ENCODE measurements at regions not wholly inside any gene's neighbourhood (a gene's known extent, or its start where the extent isn't known, plus 50 kb on each side); places are given as distances from the start of the nearest gene placed in this dataset.

- TF ChIP-seq ZNF280D (CRISPR knock-in tag; IDR thresholded peaks at IDR 0.05): no peak
- no peak for TF ChIP-seq ZNF567 (CRISPR knock-in tag; IDR thresholded peaks at IDR 0.05; ENCODE audit: borderline replicate concordance)
- TF ChIP-seq SRSF1 (optimal IDR thresholded peaks at IDR 0.05; ENCODE audit: low read depth, low read length): no peak
- no peak for TF ChIP-seq POGZ (CRISPR knock-in tag; IDR thresholded peaks at IDR 0.05)
Measured at GRCh38 chr9:88759364-88759763, 224.4 kb downstream of the NXNL2 start (continued).

GRCh38 chr9:88766778-88767503 lies 224.3 kb upstream of the S1PR3 start:
- POLR2A ChIA-PET: no interaction called here
- intact Hi-C loops (cut with micrococcal nuclease; ENCODE audit: unreplicated experiment): no loop called here
- no peak for FAIRE-seq
- no peak for TF ChIP-seq ZBTB3 (CRISPR knock-in tag; IDR thresholded peaks at IDR 0.05; ENCODE audit: borderline replicate concordance, low read depth)
- TF ChIP-seq SALL2 (CRISPR knock-in tag; IDR thresholded peaks at IDR 0.05): no peak
- no peak for TF ChIP-seq ZNF460 (CRISPR knock-in tag; IDR thresholded peaks at IDR 0.05; ENCODE audit: borderline replicate concordance)
- no peak for TF ChIP-seq AFF4 (CRISPR knock-in tag; IDR thresholded peaks at IDR 0.05)
- TF ChIP-seq ZNF7 (CRISPR knock-in tag; IDR thresholded peaks at IDR 0.05): no peak
- no peak for TF ChIP-seq ZNF572 (CRISPR knock-in tag; IDR thresholded peaks at IDR 0.05)
- no peak for TF ChIP-seq PHB2 (IDR thresholded peaks at IDR 0.05; ENCODE audit: partially characterized antibody)
- TF ChIP-seq ATF6 (CRISPR knock-in tag; conservative IDR thresholded peaks at IDR 0.05): no peak
- no peak for TF ChIP-seq ZNF616 (CRISPR knock-in tag; IDR thresholded peaks at IDR 0.05; ENCODE audit: low read depth)
- no peak for TF ChIP-seq POGZ (CRISPR knock-in tag; IDR thresholded peaks at IDR 0.05)
- no peak for TF ChIP-seq THAP11 (CRISPR knock-in tag; IDR thresholded peaks at IDR 0.05)

More at GRCh38 chr9:88766778-88767503, 224.3 kb upstream of the S1PR3 start:
- Histone ChIP-seq H4K20me1 (ENCODE audit: insufficient read depth, low read length) (no peaks in the 10 kb centered on the region), H3K36me3 (replicated peaks in 1 of 2; ENCODE audit: control insufficient read depth in 1 of 2, insufficient read depth in 2 of 2, low read length in 2 of 2) (no peaks in the 10 kb centered on the region), H3K27me3 (ENCODE audit: control insufficient read depth in 1 of 2, insufficient read depth in 2 of 2, low read length in 2 of 2) (no peaks in the 10 kb centered on the region), H3K4me1 (ENCODE audit: insufficient read depth, low read length) (no peaks in the 10 kb centered on the region), H3K79me2 (ENCODE audit: insufficient read depth, low read length) (no peaks in the 10 kb centered on the region), H3K27ac (ENCODE audit: extremely low read length, insufficient read depth, low read length) (no peak overlapping the region), H3K9me3 (ENCODE audit: low read length) (no peaks in the 10 kb centered on the region), H3K4me3 (replicated peaks in 1 of 3; ENCODE audit: insufficient read depth in 1 of 3, low read depth in 2 of 3, low read length in 3 of 3) (no peak overlapping the region), H3K4me2 (ENCODE audit: low read depth, low read length) (no peak overlapping the region), H3K9ac (ENCODE audit: insufficient read depth, low read depth, low read length) (no peak overlapping the region), H2AFZ (ENCODE audit: low read length) (no peak overlapping the region)
- DNase-seq (ENCODE audit: low spot score) (no peak), ATAC-seq (no peak)
- WGBS (ENCODE audit: low lambda C conversion rate): 1% methylated on average over 4 of the region's 4 CpGs
- CTCF ChIA-PET (ENCODE audit: low intra/inter-chr PET ratio, low total read pairs): no interaction called here
- in situ Hi-C loops (cut with HindIII; ENCODE audit: extremely low pct_ligation_motif_present, low pct_unique_long_range_greater_than_20kb): no loop called here
- BruUV-seq (replicated peaks): no TSS peak
